IMR-90 (cell line): ENCODE measurements at regions not wholly inside any gene's neighbourhood (a gene's known extent, or its start where the extent isn't known, plus 50 kb on each side); places are given as distances from the start of the nearest gene placed in this dataset.

Experiments used
- ATAC-seq: fragments of 200-7000 bp; cut with Tn5 transposase; 2 replicates; pipeline ENCODE4 v1.9.1; 2020; ENCODE audit warnings: low read depth, mild to moderate bottlenecking, moderate library complexity
- BruUV-seq: library from RNA; stranded (reverse); fragments of 400-500 nt; replicated peaks from 2 replicates; lab custom pipeline; 2021; lab: Mats Ljungman, UMichigan
- CTCF ChIA-PET: fragments of 300-600 bp; formaldehyde crosslinking; extraction: SDS; loops from one replicate; lab custom pipeline; 2021; ENCODE audit warnings: antibody characterized with exemption; lab: Yijun Ruan, JAX
- POLR2A ChIA-PET: fragments of 300-600 bp; sonication (Branson Sonifier 250); formaldehyde crosslinking; loops from one replicate; lab custom pipeline; 2022; ENCODE audit warnings: antibody characterized with exemption; ENCODE audit not compliant: unreplicated experiment; lab: Charles Lee
- DNase-seq: peaks from one replicate; pipeline ENCODE4 v3.0.0; 2013
- H2AFZ ChIP-seq: replicated peaks from 2 replicates; pipeline ENCODE3; 2013; ENCODE audit warnings: low read length, mild to moderate bottlenecking; ENCODE audit not compliant: poor library complexity
- H2AK5ac ChIP-seq: 2 replicates; pipeline ENCODE4 v1.6.1; 2013; ENCODE audit warnings: low read depth, low read length, inconsistent platforms
- H2AK9ac ChIP-seq: replicated peaks from 2 replicates; pipeline ENCODE3; 2013; ENCODE audit warnings: mild to moderate bottlenecking, low read depth, low read length, moderate library complexity; ENCODE audit not compliant: poor library complexity
- H2BK120ac ChIP-seq: 2 replicates; pipeline ENCODE4 v1.6.1; 2013; ENCODE audit warnings: low read depth, low read length, inconsistent platforms
- H2BK15ac ChIP-seq: 3 replicates; pipeline ENCODE4 v1.6.1; 2013; ENCODE audit warnings: low read depth, low read length, inconsistent platforms
- H2BK20ac ChIP-seq: 2 replicates; pipeline ENCODE4 v1.6.1; 2013; ENCODE audit warnings: low read depth, mild to moderate bottlenecking, inconsistent platforms, low read length, moderate library complexity
- H2BK5ac ChIP-seq: 2 replicates; pipeline ENCODE4 v1.6.1; 2013; ENCODE audit warnings: mild to moderate bottlenecking, low read depth, low read length, inconsistent platforms; ENCODE audit not compliant: poor library complexity, severe bottlenecking
- H3K14ac ChIP-seq: replicated peaks from 2 replicates; pipeline ENCODE4 v1.6.1; 2013; ENCODE audit warnings: low read depth, low read length, inconsistent platforms
- H3K18ac ChIP-seq: 2 replicates; pipeline ENCODE4 v1.6.1; 2013; ENCODE audit warnings: low read depth, low read length, control low read depth
- H3K23ac ChIP-seq: 2 replicates; pipeline ENCODE4 v1.6.1; 2013; ENCODE audit warnings: low read depth, low read length, inconsistent platforms
- H3K27ac ChIP-seq: 2 replicates; pipeline ENCODE4 v1.5.1; 2013; ENCODE audit warnings: mild to moderate bottlenecking, control low read depth, low read length; ENCODE audit not compliant: insufficient read depth
- H3K27me3 ChIP-seq: 2 replicates; pipeline ENCODE4 v1.6.1; 2013; ENCODE audit warnings: low read length; ENCODE audit not compliant: control insufficient read depth, insufficient read depth
- H3K36me3 ChIP-seq: 2 replicates; pipeline ENCODE4 v1.6.1; 2013; ENCODE audit warnings: low read length, mixed read lengths; ENCODE audit not compliant: control insufficient read depth, insufficient read depth
- H3K4ac ChIP-seq: 2 replicates; pipeline ENCODE4 v1.6.1; 2013; ENCODE audit warnings: low read depth, low read length, inconsistent platforms
- H3K4me1 ChIP-seq: 2 replicates; pipeline ENCODE4 v1.6.1; 2013; ENCODE audit warnings: low read length, mixed read lengths; ENCODE audit not compliant: control insufficient read depth, insufficient read depth
- H3K4me2 ChIP-seq: 2 replicates; pipeline ENCODE4 v1.6.1; 2013; ENCODE audit warnings: low read depth, mild to moderate bottlenecking, control low read depth, low read length, moderate library complexity
- H3K4me3 ChIP-seq: 2 replicates; pipeline ENCODE4 v1.5.1; 2013; ENCODE audit warnings: low read depth, mild to moderate bottlenecking, control low read depth, low read length, moderate library complexity; ENCODE audit not compliant: insufficient read depth
- H3K56ac ChIP-seq: 2 replicates; pipeline ENCODE4 v1.6.1; 2013; ENCODE audit warnings: low read length, inconsistent platforms; ENCODE audit not compliant: insufficient read depth; ENCODE audit errors: extremely low read depth
- H3K79me1 ChIP-seq, 2 experiments: 2 replicates each; pipeline ENCODE4 v1.6.1; 2013; ENCODE audit warnings: low read length in 2 of 2, inconsistent platforms in 1 of 2, low read depth in 1 of 2
- H3K9ac ChIP-seq: 2 replicates; pipeline ENCODE4 v1.6.1; 2013; ENCODE audit warnings: low read depth, low read length, control low read depth
- H3K9me1 ChIP-seq: 2 replicates; pipeline ENCODE4 v1.6.1; 2013; ENCODE audit warnings: low read length, inconsistent platforms; ENCODE audit not compliant: insufficient read depth
- H3K9me3 ChIP-seq: 2 replicates; pipeline ENCODE4 v1.6.1; 2013; ENCODE audit warnings: low read length; ENCODE audit not compliant: control insufficient read depth, insufficient read depth
- H4K20me1 ChIP-seq: 2 replicates; pipeline ENCODE4 v1.6.1; 2013; ENCODE audit warnings: low read length, inconsistent platforms; ENCODE audit not compliant: insufficient read depth
- H4K5ac ChIP-seq: 2 replicates; pipeline ENCODE4 v1.6.1; 2013; ENCODE audit warnings: mild to moderate bottlenecking, low read depth, low read length, control low read depth
- H4K8ac ChIP-seq, 2 experiments: 2 replicates each; pipeline ENCODE4 v1.6.1; 2013; ENCODE audit warnings: low read depth in 2 of 2, low read length in 2 of 2, control low read depth in 1 of 2, inconsistent platforms in 1 of 2
- H4K91ac ChIP-seq: 2 replicates; pipeline ENCODE4 v1.6.1; 2013; ENCODE audit warnings: low read depth, low read length, inconsistent platforms; ENCODE audit not compliant: insufficient read depth
- CTCF ChIP-seq: conservative IDR thresholded peaks from 2 replicates; pipeline ENCODE4 v1.5.1; 2012; ENCODE audit warnings: mild to moderate bottlenecking, low read depth, low read length, improper control_type of control experiment
- ELK1 ChIP-seq: fragments of 150-350 bp; IDR thresholded peaks from 2 replicates; pipeline ENCODE4 v1.6.1; 2016; ENCODE audit warnings: low read depth, mild to moderate bottlenecking, low read length, moderate library complexity, borderline replicate concordance
- FOS ChIP-seq: fragments of 150-350 bp; IDR thresholded peaks from 2 replicates; pipeline ENCODE4 v1.6.1; 2016; ENCODE audit warnings: low read depth, low read length
- NFE2L2 ChIP-seq: fragments of 150-350 bp; IDR thresholded peaks from 2 replicates; pipeline ENCODE4 v1.6.1; 2016; ENCODE audit warnings: low read depth, mild to moderate bottlenecking, low read length
- POLR2A ChIP-seq: IDR thresholded peaks from 2 replicates; pipeline ENCODE4 v1.6.1; 2012; ENCODE audit warnings: mild to moderate bottlenecking, low read depth, low read length
- RCOR1 ChIP-seq: IDR thresholded peaks from 2 replicates; pipeline ENCODE4 v1.6.1; 2012; ENCODE audit warnings: mild to moderate bottlenecking, low read length, improper control_type of control experiment; ENCODE audit not compliant: insufficient replicate concordance
- RFX5 ChIP-seq: IDR thresholded peaks from 2 replicates; pipeline ENCODE4 v1.8.0; 2012; ENCODE audit warnings: low read depth, mild to moderate bottlenecking, low read length, moderate library complexity
- SMC3 ChIP-seq: fragments of 150-350 bp; IDR thresholded peaks from 2 replicates; pipeline ENCODE4 v1.6.1; 2016; ENCODE audit warnings: low read depth, mild to moderate bottlenecking, antibody characterized with exemption, low read length, moderate library complexity
- USF2 ChIP-seq: fragments of 150-350 bp; IDR thresholded peaks from 2 replicates; pipeline ENCODE4 v1.6.1; 2017; ENCODE audit warnings: mild to moderate bottlenecking, antibody characterized with exemption, low read length, low read depth
- WGBS, 2 experiments: methylation state at CpG; one replicate each; pipeline versions ENCODE4 v1.1.5 to v1.1.7; 2013; ENCODE audit warnings: missing lambda C conversion rate in 2 of 2; ENCODE audit not compliant: insufficient read length in 1 of 2; ENCODE audit errors: extremely low coverage in 2 of 2; 5-methylcytosine and 5-hydroxymethylcytosine counted together
- dilution Hi-C: fragments of 300-500 bp; cut with HindIII; formaldehyde crosslinking; loops from one replicate; pipeline ENCODE4 v1.14.3; 2018; ENCODE audit warnings: low sequenced_read_pairs; ENCODE audit not compliant: unreplicated experiment
- in situ Hi-C: fragments of 300-500 bp; cut with MboI; formaldehyde crosslinking; loops from 3 replicates; pipeline ENCODE4 v1.14.3; 2019; ENCODE audit warnings: low sequenced_read_pairs, inconsistent platforms, mixed read lengths
- intact Hi-C: fragments of 100-400 bp; cut with micrococcal nuclease; formaldehyde crosslinking; loops from 2 replicates; pipeline ENCODE4 v1.10.0; 2022

DNA sequence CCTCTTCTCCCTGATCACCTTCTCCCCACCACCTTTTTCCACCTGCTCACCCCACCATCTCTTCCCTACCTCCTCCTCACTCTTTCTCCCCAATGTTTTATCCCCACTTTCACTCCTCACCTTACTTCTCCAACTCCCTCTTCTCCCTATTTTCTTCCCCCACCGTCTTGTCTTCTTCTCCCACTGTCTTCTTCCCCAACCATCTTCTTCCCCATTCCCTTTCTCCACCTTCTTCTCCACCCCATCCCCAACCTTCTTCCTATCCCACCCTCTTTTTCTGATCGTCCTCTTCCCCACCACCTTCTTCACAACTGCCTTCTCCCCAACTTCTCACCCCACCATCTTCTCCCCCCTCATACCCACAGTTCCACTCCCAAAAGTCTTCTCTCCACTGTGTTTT is 929.4 kb downstream of the UQCRFS1 start:
- H3K36me3 ChIP-seq, result no peaks in the 10 kb centered on the region
- no TSS peak for BruUV-seq
- H3K4me2 ChIP-seq, result no peak overlapping the region
- ChIA-PET POLR2A (no interaction called here), CTCF (no interaction called here)
- intact Hi-C loops (no loop called here), dilution Hi-C loops (no loop called here), in situ Hi-C loops (no loop called here)
- no peak overlapping the region for H2BK5ac ChIP-seq
- DNase-seq (no peak), ATAC-seq (no peak)
- H2AFZ ChIP-seq, result no peak overlapping the region
- H3K27me3 ChIP-seq, result no peaks in the 10 kb centered on the region
- no peak overlapping the region for H3K14ac ChIP-seq
- TF ChIP-seq ELK1, result no peak
- TF ChIP-seq FOS, result no peak
- no peak for TF ChIP-seq CTCF
- no peak for TF ChIP-seq SMC3
- no peak for TF ChIP-seq RCOR1
- TF ChIP-seq USF2, result no peak
- no peak for TF ChIP-seq NFE2L2
- TF ChIP-seq POLR2A, result no peak
- no peak for TF ChIP-seq RFX5
- 7 to 100% methylated on average over 2 of the region's 2 CpGs for WGBS, 2 experiments
- H4K91ac ChIP-seq, result no peak overlapping the region
- no peak overlapping the region for H2AK9ac ChIP-seq
- no peak overlapping the region for H3K4ac ChIP-seq
- no peak overlapping the region for H3K9ac ChIP-seq
- no peak overlapping the region for H2BK120ac ChIP-seq
- no peak overlapping the region for H3K18ac ChIP-seq
- H2AK5ac ChIP-seq, result no peak overlapping the region
- H3K23ac ChIP-seq, result no peak overlapping the region
- no peak overlapping the region for H2BK20ac ChIP-seq
- H3K9me3 ChIP-seq, result peaks cover 12% of the 10 kb centered on the region
- H4K20me1 ChIP-seq, result no peaks in the 10 kb centered on the region
- H2BK15ac ChIP-seq, result no peak overlapping the region
- no peaks in the 10 kb centered on the region for H3K79me1 ChIP-seq
- no peak overlapping the region for H3K27ac ChIP-seq
- no peaks in the 10 kb centered on the region for H3K4me1 ChIP-seq
- H3K9me1 ChIP-seq, result no peaks in the 10 kb centered on the region
- no peak overlapping the region for H3K56ac ChIP-seq
- H4K8ac ChIP-seq, result no peak overlapping the region
- no peak overlapping the region for H4K5ac ChIP-seq
- H3K4me3 ChIP-seq, result no peak overlapping the region
